Dermis blood vessel endothelial cell (primary cell): ENCODE measurements at regions not wholly inside any gene's neighbourhood (a gene's known extent, or its start where the extent isn't known, plus 50 kb on each side); places are given as distances from the start of the nearest gene placed in this dataset.
"Not testable (repeated sequence)": the region's sequence is repeated elsewhere in the genome, so short reads cannot be mapped to it uniquely, and the experiment has no call there.

ENCODE experiments used
- DNase-seq: peaks from one replicate; pipeline ENCODE4 v3.0.0; 2010

DNA sequence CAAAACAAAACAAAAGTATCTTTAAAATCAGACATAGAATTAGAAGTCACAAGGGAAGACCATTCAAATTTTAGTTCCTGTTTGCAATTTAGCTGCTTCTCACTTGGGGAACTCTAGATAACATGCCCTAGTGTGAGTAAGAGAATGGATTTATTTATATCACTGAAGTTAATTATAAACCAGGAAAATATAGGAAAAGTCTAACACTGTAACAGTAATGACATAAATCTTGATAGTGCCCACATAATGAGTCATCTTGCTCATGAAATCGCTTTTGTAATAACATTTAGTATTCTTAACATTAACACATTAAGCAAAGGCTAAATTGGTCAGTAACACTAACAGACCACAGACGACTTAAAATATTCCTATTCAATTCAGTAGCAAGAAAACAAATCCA, 710.7 kb downstream of the STPG2 start:
- no peak for DNase-seq

DNA sequence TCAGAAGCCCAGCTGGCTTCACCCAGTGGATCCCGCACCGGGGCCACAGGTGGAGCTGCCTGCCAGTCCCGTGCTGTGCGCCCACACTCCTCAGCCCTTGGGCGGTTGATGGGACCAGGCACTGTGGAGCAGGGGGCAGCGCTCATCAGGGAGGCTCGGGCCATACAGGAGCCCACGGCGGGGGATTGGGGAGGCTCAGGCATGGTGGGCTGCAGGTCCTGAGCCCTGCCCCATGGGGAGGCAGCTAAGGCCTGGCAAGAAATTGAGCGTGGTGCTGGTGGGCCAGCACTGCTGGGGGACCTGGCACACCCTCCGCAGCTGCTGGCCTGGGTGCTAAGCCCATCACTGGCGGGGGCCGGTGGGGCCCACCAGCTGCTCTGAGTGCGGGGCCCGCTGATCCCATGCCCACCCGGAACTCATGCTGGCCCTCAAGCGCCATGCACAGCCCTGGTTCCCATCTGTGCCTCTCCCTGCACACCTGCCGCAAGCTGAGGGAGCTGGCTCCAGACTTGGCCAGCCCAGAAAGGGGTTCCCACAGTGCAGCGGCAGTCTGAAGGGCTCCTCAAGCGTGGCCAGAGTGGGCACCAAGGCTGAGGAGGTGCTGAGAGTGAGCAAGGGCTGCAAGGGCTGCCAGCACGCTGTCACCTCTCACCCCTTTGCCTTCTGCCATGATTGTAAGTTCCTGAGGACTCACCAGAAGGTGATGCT, 705.1 kb downstream of the STPG2 start:
- DNase-seq: not testable (repeated sequence)

DNA sequence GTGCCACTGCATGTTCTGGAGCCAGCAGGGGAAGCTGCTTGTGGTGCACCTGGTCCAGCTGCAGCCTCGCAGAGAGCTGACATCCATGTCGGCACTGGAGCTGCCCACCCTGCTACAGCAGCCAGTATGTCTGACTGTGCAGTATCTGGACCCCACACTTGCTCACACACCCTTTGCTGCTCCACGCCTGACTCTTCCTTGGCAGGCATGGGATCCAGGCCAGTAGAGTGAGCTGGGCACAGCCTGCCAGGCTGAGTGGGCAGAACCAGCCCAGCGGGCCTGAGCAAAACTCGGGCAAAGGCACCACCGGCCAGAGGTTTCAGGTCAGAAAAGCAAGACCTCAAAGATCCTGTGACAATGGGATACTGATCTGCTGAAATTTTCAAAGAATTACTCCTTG, 690.1 kb downstream of the STPG2 start:
- no peak for DNase-seq

DNA sequence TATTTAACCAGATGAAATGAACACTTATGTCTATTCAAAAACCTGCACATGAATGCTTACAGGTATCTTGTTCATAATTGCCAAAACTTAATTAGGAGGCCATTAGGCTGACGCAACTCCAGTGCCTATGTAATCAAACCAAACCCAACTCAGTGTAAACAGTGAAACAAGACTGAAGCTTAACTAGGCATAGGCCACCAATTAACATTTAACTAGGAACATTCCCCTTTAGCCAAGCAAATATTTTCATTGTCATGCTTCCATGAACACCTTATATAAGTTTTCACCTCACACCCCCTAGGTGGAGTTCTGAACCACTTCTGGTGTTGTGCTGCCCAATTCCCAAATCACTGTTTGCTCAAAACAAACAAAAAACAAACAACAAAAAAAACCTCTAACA, 686.0 kb downstream of the STPG2 start:
- no peak for DNase-seq

DNA sequence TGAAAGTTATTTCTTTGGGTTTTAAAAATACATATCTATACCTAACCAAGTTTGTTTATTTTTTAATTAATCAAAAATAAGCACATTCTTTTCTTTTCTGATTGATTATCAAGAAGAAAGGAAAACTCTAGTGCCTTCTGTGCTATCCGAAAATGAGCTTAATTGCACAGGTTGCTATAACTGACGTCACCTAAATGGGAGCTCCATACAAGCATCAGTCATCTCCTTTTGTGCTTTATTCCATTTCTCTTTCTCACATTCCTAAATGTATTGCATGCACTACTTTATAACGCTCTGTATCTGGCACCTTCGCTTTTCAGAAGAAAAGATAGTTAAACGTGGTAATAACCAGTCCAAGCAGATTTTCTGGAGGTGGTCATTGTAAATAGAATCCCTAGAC, 675.0 kb downstream of the STPG2 start:
- no peak for DNase-seq

DNA sequence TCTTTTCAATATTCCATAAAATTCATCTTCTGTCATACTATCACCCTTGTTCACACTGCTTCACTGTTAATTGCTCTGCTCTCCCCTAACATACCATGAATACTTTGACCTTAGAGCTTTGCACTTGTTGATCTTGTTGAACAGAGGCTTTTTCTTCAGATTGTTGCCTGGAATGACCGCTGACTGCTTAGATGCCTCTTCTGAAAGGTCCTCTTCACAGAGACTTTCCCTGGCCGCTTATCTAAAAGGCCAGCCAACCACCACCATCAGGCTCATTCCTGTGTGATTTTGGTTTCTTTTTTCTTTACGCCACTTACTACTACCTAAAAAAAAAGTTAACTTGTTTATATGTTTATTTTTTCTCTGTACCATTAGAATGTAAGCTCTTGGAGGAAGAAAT, 667.7 kb downstream of the STPG2 start:
- DNase-seq: no peak

DNA sequence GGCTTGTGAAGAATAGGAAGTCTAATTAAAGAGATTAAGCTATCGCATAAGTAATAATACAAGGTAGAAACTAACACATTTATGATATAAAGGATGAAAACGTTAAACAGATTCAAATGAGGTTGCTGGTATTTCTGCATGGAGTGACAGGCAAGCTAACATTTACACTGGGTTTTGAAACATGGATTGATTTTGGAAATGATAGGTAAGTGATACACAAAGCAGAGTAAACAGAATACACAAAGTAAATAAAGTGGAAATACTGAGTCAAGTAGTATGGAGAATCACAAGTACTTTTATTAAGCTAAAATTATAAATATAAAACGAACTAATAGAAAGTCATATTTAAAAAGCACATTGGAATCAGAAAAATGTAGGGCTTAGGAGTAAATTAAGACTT, 665.3 kb downstream of the STPG2 start:
- no peak for DNase-seq

DNA sequence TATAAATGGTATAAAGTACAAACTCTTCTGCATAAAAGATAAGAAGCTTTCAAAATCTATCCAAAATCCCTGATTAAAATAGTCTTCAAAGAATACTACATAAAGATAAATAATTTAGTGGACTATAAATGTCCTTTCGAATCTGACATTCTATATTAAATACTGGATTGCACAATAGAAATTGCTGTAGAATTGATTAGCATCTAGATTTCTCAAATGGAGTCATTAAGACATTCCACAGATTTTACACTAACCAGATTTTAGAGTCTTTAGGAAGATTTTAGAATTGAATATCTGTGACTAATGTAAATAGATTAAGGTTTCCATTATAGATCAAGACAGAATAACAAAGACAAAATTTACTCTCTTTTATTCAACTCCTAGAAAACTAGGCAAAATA, 663.9 kb downstream of the STPG2 start:
- no peak for DNase-seq

DNA sequence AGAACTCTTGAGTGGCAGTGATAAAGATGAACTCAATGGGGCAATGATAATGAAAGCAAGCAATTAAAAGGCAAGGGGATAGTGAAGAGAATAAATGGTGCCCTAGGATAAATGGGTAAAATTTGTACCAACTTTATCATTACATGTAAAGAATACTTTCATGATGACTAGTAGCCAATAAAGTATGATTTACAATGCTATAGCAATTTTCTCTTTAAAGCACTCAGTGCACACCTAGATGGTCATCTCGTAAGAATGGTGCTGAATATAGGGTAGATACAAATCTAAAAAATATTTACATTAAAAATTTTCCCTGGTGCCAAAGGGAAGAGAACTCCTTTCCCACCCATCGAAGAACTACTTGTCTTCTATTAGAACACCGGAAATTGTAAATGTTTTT, 651.4 kb downstream of the STPG2 start:
- DNase-seq: no peak

DNA sequence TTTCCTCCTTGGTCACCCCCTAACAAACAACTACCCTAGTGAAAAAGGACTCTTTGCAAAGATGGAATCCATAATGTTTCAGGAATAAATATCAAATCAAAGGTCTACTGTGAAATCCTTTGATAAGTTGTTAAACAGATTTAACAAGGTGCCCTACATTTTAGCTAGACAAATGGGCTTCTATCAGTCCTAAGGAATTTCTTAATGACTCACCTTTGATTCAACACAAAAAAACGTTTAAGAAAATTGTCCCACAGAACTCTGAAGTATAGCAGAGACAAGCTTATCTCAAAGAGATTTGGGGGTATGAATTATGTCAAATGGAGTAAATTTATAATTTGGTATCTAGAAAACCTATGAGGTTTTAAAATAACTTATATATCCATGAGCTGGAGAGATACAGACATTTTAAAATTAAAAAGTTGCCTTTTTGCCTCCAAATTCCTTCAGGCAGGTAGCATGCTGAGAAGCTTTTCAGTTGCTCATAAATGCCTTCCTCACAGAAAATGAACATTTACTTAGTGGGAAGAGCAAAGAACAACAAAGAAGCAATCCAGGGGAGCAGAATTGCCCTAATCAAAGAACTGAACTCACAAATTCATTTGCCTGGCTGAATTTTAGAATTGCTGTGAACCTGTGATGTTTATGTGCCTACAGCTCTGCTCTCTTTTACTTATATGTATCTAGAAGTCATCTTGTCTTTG, 649.3 kb downstream of the STPG2 start:
- no peak for DNase-seq

DNA sequence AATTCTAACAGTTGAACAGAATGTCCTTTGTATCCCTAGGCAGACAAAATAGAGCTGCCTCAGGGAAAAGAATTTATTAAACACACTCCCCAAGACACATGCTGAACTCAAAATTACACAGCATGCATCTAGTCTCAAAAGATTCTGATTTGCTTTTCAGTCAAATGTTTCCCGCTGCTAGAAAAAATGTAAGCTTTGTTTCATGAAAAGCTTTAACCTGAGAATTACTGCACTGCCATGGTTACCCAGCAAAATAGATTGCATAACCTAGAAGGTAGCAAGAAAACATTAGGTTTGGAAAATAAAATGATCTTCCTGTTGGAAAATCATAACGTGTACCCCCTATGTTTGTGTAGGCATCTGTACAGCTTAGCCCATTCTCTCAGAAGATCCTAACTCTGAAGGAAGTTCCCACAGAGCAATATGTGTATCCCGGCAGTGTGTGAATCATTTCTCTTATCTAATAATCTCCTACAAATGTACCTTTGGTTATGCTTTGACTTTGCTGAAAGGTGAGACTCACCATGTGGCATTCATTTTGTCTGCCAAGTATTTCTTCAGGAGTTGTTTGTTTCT, 646.9 kb downstream of the STPG2 start:
- no peak for DNase-seq

DNA sequence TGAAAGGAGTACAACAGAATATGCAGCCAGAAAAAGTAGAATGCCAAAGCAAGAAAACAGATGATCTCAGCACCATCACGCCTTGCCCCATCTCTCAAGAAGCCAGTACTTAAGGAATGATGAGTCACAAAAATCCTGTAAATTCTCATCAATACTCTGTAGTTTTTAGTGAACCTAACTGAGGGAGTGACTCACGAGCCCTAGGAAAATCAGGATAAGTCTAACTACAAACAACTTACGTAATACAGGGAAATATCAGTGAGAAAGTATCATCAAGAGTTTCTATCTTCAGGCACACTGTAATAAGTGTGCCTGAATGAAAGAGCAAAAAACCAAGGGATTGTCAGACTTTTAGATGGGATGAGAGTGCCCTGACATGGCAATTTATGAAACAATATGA, 644.4 kb downstream of the STPG2 start:
- DNase-seq: no peak

DNA sequence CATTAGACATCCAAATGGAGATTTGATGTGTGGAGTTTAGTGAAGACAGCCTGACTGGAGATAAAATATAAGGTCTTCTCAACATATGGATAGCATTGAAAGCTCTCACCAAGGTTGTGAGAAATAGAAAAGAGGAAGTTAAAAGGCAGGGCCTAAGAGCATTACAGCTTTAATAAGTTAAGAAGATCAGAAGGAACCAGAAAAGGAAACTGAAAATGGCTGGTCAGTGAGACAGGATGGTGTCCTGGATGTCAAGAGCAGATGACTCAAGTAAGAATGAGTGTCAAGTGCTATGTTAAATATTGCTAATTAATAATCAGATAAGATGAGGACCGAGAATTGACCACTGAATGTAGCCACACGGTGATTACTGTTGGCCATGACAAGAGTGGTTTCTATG, 642.9 kb downstream of the STPG2 start:
- no peak for DNase-seq

DNA sequence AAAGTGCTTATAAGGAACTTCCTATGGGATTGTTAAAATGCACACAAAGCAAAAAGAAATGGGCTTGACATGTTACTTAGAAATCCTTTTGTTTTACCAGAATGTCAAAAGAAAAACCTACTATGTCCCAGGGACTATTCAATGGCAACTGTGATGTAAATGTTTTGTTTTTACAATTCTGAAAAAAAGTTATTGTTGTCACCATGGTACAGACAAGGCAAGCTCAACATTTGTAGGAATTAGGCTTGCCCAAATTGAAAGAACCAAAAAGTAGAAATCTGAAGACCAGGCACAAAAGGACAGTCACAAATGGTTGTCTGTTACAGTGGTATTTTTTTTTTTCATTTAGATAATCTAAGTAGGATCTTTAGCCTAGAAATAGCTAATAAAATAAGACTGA, 638.6 kb downstream of the STPG2 start:
- no peak for DNase-seq

DNA sequence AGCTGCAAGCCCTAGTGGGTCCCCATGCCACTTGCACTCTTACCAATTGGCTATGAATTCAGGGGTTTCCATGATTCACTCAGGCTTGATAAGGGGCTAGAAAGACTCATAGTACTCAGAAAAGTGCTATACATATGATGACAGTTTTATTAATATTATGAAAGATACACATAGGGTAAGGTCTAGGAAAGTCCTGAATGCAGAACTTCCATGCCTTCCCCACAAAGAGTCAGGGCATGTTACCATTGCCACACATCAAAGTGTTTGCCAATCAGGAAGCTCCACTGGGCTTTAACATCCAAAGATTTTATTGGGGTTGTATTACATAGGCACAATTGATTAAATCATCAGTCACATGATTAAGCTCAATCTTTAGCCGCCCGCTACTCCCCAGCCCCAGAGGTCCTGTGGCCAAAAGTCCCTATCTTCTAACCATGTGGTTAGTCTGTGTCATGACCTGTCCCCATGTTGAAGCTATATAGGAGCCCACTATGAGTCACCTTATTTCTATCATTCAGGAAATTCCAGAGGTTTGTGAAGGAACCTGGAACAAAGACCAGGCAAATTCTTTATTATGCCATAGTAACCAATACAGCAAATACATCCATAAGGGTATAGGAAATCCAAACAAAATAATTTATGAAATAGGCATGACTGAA, 635.6 kb downstream of the STPG2 start:
- no peak for DNase-seq
